ENCODE measurements at regions not wholly inside any gene's neighbourhood (a gene's known extent, or its start where the extent isn't known, plus 50 kb on each side); places are given as distances from the start of the nearest gene placed in this dataset.
"Not testable (repeated sequence)": the region's sequence is repeated elsewhere in the genome, so short reads cannot be mapped to it uniquely, and the experiment has no call there.

DNA sequence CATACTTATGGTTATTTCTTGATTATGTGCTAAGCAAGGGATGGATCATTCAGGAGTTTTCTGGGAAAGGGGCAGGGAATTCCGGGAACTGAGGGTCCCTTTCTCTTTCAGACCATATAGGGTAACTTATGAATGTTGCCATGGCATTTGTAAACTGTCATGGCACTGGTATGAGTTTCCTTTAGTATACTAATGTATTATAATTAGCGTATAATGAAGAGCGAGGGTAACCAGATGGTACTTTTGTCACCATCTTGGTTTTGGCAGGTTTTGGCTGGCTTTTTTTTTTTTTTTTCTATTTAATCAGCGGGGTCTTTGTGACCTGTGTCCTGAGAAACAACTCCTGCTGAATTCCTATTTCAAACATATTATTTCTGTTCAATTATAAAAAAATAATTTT is 237.6 kb upstream of the PTER start:
- in situ Hi-C loops (cut with HindIII; ENCODE audit: low pct_unique_long_range_greater_than_20kb, low sequenced_read_pairs) = no loop called here
- no peak for TF ChIP-seq JUND (IDR thresholded peaks at IDR 0.05; ENCODE audit: low read depth)
- DNase-seq (ENCODE audit: low read depth in 1 of 2, low spot score in 1 of 2) = no peak

DNA sequence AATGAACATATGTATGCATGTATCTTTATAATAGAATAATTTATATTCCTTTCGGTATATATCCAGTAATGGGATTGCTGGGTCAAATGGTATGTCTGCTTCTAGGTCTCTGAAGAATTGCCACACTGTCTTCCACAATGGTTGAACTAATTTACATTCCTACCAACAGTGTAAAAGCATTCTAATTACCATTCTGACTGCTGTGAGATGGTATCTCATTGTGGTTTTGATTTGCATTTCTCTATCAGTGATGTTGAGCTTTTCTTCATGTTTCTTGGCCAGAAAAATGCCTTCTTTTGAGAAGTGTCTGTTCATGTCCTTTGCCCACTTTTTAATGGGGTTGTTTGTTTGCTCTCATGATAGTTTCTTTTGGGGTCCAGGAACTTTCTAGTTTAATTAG is 213.2 kb upstream of the PTER start:
- DNase-seq (ENCODE audit: low read depth in 1 of 2, low spot score in 1 of 2); in situ Hi-C loops (cut with HindIII; ENCODE audit: low pct_unique_long_range_greater_than_20kb, low sequenced_read_pairs): not testable (repeated sequence)

DNA sequence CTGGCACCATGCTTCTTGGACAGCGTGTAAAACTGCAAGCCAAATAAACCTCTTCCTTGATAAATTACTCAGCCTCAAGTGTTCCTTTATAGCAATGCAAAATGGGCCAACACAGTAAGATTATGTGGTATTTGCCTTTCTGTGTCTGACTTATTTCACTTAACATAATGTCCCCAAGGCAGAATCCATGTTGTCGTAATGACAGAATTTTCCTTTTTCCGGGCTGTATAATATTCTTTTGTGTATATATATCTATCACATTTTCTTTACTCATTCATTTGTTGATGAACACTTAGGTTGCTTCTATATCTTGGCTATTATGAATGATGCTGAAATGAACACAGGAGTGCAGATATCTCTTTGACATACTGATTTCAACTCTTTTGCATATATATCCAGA is 209.1 kb upstream of the PTER start:
- DNase-seq (ENCODE audit: low read depth in 1 of 2, low spot score in 1 of 2) = no peak
- TF ChIP-seq JUND (IDR thresholded peaks at IDR 0.05; ENCODE audit: low read depth) = no peak
- in situ Hi-C loops (cut with HindIII; ENCODE audit: low pct_unique_long_range_greater_than_20kb, low sequenced_read_pairs) = no loop called here

DNA sequence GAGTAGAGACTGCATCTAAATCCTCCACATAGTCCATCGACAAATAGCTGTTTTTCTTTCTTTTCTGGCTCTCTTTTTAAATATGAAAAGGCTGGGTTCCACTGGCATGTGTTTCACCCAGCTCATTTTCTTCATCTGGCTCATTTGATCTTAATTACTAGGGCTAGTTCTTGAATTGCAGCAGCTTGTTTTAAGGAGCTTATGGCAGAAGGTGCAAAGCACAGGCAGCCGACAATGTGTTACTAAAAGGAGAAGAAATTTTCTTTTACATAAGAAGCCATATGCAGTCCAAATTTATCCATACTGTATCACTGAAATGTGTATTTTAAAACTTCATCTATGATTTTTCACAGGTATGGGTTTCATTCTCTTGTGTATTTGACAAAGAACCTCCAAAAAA is 205.6 kb upstream of the PTER start:
- in situ Hi-C loops (cut with HindIII; ENCODE audit: low pct_unique_long_range_greater_than_20kb, low sequenced_read_pairs) = no loop called here
- no peak for DNase-seq (ENCODE audit: low read depth in 1 of 2, low spot score in 1 of 2)
- TF ChIP-seq JUND (IDR thresholded peaks at IDR 0.05; ENCODE audit: low read depth) = no peak

DNA sequence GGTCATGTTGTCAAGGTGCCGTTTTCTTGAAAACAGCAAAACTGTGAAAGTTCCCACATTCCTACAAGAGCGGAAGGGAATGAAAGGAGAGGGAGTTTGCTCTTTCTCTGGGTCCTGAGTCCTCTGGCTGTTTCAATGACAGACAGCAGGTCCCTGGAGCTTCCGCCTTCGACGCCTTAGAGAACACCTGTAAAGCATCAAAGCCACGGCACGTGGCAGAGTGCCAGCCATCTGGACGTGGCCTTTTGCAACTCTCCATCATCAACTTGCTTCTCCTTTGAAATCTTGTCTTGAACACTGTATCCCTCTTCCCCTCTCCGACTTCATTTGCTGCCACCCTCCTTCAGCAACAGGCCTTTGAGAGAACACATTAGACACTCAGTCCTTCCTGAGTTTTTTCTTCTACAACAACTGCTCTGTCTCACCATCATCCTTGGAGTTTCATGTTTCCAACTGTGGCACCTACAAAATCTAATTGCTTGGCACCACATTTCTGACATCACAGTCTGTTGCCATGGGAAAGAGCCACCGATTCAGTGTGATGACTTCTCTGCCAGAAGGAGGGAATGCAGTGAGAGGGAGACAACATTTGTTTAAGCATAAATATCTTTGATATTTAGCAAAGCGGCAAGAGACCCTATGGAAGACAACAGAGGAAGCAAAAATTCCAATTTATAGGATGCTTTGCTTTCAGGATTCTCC is 204.9 kb upstream of the PTER start:
- in situ Hi-C loops (cut with HindIII; ENCODE audit: low pct_unique_long_range_greater_than_20kb, low sequenced_read_pairs) = no loop called here
- DNase-seq (ENCODE audit: low read depth in 1 of 2, low spot score in 1 of 2) = no peak
- TF ChIP-seq JUND (IDR thresholded peaks at IDR 0.05; ENCODE audit: low read depth) = no peak

DNA sequence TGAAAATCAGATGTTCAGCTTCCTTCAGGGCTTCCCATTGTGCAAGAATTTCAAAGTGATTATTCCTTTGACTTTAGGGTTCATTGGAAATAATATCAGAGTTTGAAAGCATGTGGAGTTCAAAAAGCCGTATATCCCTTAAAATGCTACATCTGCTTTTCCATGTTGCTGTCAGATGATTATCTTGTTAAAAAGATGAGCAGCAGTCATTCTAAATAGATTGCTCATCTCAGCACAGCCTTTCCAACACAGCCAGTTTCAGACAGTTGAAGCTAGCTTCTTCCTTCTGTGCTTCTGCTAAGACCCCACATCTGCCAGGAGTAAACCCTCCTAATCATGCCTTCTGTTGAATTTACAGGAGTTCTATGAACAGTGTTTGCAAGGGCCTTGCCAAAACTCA is 204.4 kb upstream of the PTER start:
- in situ Hi-C loops (cut with HindIII; ENCODE audit: low pct_unique_long_range_greater_than_20kb, low sequenced_read_pairs) = no loop called here
- no peak for DNase-seq (ENCODE audit: low read depth in 1 of 2, low spot score in 1 of 2)
- TF ChIP-seq JUND (IDR thresholded peaks at IDR 0.05; ENCODE audit: low read depth) = no peak

DNA sequence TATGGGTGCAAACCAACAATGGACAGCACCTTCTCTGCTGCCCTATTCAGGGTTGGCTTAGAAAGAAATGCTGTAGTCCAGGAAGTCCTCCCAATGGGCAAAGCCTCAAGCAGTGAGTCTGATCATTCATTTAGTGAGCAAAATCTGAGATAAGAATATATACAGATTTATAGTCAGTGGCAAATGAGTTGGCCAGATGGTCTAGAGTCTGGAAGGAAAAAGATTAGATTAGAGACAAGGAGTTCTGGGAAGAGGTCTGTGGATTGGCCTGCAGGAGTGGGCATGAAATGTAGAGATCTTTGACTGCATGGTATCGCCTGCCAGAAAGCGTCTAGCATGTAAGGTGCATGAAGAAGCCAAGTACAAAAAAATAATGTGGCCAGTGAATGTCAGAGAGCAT is 201.9 kb upstream of the PTER start:
- in situ Hi-C loops (cut with HindIII; ENCODE audit: low pct_unique_long_range_greater_than_20kb, low sequenced_read_pairs) = no loop called here
- no peak for TF ChIP-seq JUND (IDR thresholded peaks at IDR 0.05; ENCODE audit: low read depth)
- no peak for DNase-seq (ENCODE audit: low read depth in 1 of 2, low spot score in 1 of 2)

DNA sequence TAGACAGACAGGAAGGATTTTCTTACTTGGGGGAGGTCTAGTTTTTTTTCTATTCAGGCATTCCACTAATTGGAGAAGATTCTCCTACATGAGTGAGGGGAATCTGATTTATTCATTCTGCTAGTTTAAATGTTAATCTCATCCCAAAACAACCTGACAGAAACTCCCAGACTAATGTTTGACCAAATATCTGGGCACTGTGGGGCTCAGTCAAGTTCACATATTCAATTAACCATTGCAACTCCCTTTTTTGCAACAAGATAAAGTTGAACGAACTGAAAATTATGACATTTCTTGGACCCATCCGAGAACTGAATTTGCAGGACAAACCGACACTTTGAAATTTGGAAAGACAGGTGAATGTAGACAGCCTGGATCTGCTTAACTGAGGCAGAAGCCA is 194.4 kb upstream of the PTER start:
- no peak for DNase-seq (ENCODE audit: low read depth in 1 of 2, low spot score in 1 of 2)
- in situ Hi-C loops (cut with HindIII; ENCODE audit: low pct_unique_long_range_greater_than_20kb, low sequenced_read_pairs) = no loop called here
- TF ChIP-seq JUND (IDR thresholded peaks at IDR 0.05; ENCODE audit: low read depth) = no peak

DNA sequence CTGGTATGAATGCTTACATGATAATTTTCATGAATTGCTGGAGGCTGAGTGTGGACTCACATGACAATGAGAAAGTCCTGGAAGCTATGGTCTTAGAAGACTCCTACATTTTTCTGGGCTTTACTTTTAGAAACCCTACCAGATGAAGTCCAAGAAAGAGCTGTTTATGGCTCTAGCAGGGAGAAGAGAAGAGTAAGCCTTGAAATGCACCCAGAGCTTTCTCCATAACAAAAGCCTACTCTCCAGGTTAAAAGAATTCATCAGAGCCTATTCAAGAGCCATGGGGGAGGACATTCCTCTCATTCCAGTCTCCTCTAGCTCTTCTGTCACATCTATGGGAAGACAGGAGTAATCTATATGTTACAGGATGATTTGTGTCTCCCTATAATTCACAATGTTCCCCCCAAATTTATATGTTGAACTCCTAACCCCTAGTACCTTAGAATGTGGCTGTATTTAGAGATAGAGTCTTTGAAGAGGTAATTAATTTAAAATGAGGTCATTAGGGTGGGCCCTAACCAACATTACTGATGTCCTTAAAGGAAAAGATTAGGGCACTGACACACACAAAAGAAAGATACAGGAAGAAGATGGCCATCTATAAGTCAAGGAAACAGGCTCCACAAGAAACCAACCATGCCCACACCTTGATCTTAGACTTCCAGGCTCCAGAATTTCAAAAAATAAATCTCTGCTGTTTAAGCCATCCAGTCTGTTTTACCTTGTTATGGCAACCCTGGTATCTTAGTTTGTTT is 193.8 kb upstream of the PTER start:
- in situ Hi-C loops (cut with HindIII; ENCODE audit: low pct_unique_long_range_greater_than_20kb, low sequenced_read_pairs) = no loop called here
- DNase-seq (ENCODE audit: low read depth in 1 of 2, low spot score in 1 of 2) = no peak
- TF ChIP-seq JUND (IDR thresholded peaks at IDR 0.05; ENCODE audit: low read depth) = no peak

DNA sequence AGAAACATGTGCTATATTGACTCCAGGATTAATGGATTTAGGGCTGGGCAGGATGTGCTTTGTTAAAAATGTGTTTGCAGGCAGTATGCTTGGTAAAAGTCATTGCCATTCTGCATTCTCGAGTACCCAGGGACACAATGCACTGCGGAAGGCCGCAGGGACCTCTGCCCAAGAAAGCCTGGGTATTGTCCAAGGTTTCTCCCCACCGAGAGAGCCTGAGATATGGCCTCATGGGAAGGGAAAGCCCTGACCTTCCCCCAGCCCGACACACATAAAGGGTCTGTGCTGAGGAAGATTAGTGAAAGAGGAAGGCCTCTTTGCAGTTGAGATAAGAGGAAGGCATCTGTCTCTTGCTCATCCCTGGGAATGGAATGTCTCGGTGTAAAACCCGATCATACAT is 186.7 kb upstream of the PTER start:
- in situ Hi-C loops (cut with HindIII; ENCODE audit: low pct_unique_long_range_greater_than_20kb, low sequenced_read_pairs) = not testable (repeated sequence)

DNA sequence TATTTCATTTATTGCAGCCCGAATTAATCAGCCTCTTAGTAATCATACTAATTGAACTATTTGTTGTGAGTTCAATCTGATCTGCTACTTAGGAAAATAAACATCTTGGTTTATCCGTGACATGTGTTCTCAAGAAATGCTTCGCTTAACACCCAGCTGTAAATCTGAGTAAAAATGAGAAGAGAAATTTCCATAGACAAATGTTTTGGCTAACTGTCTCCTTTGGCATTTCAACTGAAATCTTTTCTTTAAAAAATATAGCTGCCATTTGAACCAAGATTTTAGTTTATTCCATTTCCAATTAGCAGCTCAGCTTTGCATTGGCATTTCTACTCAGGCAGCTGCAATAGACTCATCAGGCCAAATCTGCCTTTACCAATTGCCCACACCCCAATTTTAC is 180.5 kb upstream of the PTER start:
- no peak for DNase-seq (ENCODE audit: low read depth in 1 of 2, low spot score in 1 of 2)
- in situ Hi-C loops (cut with HindIII; ENCODE audit: low pct_unique_long_range_greater_than_20kb, low sequenced_read_pairs) = no loop called here
- TF ChIP-seq JUND (IDR thresholded peaks at IDR 0.05; ENCODE audit: low read depth) = no peak

More for the DNA sequence above, 186.7 kb upstream of the PTER start:
- not testable (repeated sequence) for DNase-seq (ENCODE audit: low read depth in 1 of 2, low spot score in 1 of 2)

DNA sequence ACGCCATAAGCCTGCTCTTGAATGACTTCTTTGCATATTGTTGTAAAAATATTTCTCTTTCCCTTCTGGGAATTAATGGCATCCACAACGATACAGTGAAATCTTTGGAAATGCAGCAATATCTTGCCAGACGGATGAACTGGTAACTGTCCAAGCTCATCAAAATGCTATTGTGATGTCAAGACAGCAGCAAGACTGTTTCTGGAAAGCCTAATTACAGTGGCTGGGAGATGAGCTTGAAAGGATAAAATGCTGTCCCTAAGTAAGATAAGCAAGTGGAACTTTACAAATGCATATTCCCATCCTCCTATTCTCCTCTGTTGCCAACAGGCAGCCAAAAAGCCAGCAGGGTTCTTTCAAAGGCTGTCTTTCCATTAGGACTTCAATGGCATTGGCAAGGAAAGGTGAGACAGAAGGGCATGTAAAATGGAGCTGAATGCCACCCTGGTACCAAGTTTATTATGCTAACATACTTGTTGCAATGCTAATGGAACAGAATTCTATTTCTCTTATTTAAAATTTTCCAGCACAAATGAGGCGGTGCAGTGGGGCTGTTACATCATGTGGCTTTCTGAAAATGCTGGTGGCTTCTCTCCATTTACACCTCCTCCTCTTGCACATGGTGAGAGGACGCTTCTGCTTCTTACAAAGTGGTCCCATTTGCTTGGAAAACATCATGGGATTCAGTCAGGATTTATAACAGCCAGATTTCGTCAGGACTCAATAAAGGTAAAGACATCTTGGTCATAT is 178.3 kb upstream of the PTER start:
- no peak for DNase-seq (ENCODE audit: low read depth in 1 of 2, low spot score in 1 of 2)
- TF ChIP-seq JUND (IDR thresholded peaks at IDR 0.05; ENCODE audit: low read depth) = no peak
- in situ Hi-C loops (cut with HindIII; ENCODE audit: low pct_unique_long_range_greater_than_20kb, low sequenced_read_pairs) = no loop called here

DNA sequence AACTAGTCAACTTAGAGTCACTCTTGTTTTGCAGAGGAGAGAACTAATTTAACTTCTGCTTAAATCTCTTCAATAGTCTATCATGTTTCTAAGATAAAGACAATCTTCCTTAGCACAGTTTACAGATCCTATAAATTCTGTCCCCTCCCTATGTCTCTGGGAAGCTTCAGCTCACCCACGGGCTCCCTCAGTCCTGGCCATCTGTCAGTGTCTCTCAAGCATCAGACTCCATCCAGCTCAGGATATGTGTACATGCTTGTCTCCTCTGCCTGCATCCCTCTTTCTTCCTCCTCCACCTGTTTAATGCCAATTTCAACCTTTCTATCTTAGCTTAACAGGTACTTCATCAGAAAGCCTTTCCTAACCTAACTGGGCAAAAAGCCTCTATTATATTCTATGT is 177.1 kb upstream of the PTER start:
- no peak for TF ChIP-seq JUND (IDR thresholded peaks at IDR 0.05; ENCODE audit: low read depth)
- DNase-seq (ENCODE audit: low read depth in 1 of 2, low spot score in 1 of 2) = no peak
- in situ Hi-C loops (cut with HindIII; ENCODE audit: low pct_unique_long_range_greater_than_20kb, low sequenced_read_pairs) = no loop called here
